SK-N-SH treated with all-trans-retinoic acid at 6 μM for 48 hours (cell line): ENCODE measurements at regions not wholly inside any gene's neighbourhood (a gene's known extent, or its start where the extent isn't known, plus 50 kb on each side); places are given as distances from the start of the nearest gene placed in this dataset.

Experiments used
- ARNTL ChIP-seq: fragments of 450-650 bp; formaldehyde crosslinking; IDR thresholded peaks from 2 replicates; pipeline ENCODE4 v1.5.0; 2020; ENCODE audit warnings: low read depth, mild to moderate bottlenecking, moderate library complexity, borderline replicate concordance
- ISL1 ChIP-seq: fragments of 250-450 bp; sonication (Bioruptor Pico); IDR thresholded peaks from 2 replicates; pipeline ENCODE4 v2.1.2; 2022; ENCODE audit warnings: mild to moderate bottlenecking, moderate library complexity
- PPARA ChIP-seq: fragments of 250-450 bp; sonication (Bioruptor Pico); IDR thresholded peaks from 2 replicates; pipeline ENCODE4 v1.5.0; 2020; ENCODE audit warnings: mild to moderate bottlenecking, borderline replicate concordance
- ZFP3 ChIP-seq: fragments of 250-450 bp; sonication (Bioruptor Pico); IDR thresholded peaks from 2 replicates; pipeline ENCODE4 v1.5.0; 2020; ENCODE audit warnings: mild to moderate bottlenecking, moderate library complexity
- ZNF70 ChIP-seq: fragments of 450-650 bp; formaldehyde crosslinking; IDR thresholded peaks from 2 replicates; pipeline ENCODE4 v1.5.0; 2020; ENCODE audit warnings: mild to moderate bottlenecking, moderate library complexity
- ZNF8 ChIP-seq: fragments of 450-650 bp; formaldehyde crosslinking; IDR thresholded peaks from 2 replicates; pipeline ENCODE4 v1.5.0; 2020; ENCODE audit warnings: mild to moderate bottlenecking, moderate library complexity
- TF ChIP-seq, protein P1 (sequence below): fragments of 250-450 bp; sonication (Bioruptor Pico); IDR thresholded peaks from 2 replicates; pipeline ENCODE4 v1.8.0; 2021; ENCODE audit warnings: low read depth, mild to moderate bottlenecking, moderate library complexity, borderline replicate concordance

- TF ChIP-seq ISL1 (CRISPR knock-in tag) (no peak), ZNF70 (CRISPR knock-in tag) (no peak), ZFP3 (CRISPR knock-in tag) (no peak), ARNTL (CRISPR knock-in tag) (no peak), ZNF8 (CRISPR knock-in tag) (no peak), PPARA (CRISPR knock-in tag) (no peak)
- TF ChIP-seq, protein P1, sequence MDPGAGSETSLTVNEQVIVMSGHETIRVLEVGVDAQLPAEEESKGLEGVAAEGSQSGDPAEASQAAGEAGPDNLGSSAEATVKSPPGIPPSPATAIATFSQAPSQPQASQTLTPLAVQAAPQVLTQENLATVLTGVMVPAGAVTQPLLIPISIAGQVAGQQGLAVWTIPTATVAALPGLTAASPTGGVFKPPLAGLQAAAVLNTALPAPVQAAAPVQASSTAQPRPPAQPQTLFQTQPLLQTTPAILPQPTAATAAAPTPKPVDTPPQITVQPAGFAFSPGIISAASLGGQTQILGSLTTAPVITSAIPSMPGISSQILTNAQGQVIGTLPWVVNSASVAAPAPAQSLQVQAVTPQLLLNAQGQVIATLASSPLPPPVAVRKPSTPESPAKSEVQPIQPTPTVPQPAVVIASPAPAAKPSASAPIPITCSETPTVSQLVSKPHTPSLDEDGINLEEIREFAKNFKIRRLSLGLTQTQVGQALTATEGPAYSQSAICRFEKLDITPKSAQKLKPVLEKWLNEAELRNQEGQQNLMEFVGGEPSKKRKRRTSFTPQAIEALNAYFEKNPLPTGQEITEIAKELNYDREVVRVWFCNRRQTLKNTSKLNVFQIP = no peak
These were observed 286.4 kb downstream of the RWDD3 start for GRCh38 chr1:95520390-95520789.
